Loucy (cell line): ENCODE measurements at regions not wholly inside any gene's neighbourhood (a gene's known extent, or its start where the extent isn't known, plus 50 kb on each side); places are given as distances from the start of the nearest gene placed in this dataset.

ENCODE experiments used
- EZH2phosphoT487 ChIP-seq: fragments of 200-600 bp; IDR thresholded peaks from 2 replicates; pipeline ENCODE4 v1.6.1; 2018; ENCODE audit warnings: antibody characterized with exemption, mild to moderate bottlenecking, moderate library complexity, borderline replicate concordance
- TF ChIP-seq, protein P1 (sequence below): fragments of 200-600 bp; sonication (generic); conservative IDR thresholded peaks from 2 replicates; pipeline ENCODE4 v1.5.1; 2014; ENCODE audit warnings: mild to moderate bottlenecking, antibody characterized with exemption, low read length

DNA sequence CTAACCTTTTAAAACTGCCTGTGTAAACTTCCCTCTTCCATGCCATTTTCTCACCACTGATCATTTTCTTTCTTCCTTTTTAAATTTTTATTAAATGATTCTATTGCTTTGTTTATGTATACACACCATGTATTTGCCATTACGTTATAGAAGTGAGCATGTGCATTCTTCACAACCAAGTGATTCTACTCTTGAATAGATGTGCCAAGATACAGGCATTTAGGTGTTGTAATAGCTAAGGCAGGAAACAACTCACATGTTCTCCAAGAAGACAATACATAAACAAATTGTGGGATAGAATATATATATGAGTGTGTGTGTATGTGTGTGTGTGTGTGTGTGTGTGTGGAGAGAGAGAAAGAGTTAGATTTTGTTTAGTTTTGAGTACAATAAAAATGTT is 202.6 kb upstream of the SEMA3E start:
- TF ChIP-seq, protein P1, sequence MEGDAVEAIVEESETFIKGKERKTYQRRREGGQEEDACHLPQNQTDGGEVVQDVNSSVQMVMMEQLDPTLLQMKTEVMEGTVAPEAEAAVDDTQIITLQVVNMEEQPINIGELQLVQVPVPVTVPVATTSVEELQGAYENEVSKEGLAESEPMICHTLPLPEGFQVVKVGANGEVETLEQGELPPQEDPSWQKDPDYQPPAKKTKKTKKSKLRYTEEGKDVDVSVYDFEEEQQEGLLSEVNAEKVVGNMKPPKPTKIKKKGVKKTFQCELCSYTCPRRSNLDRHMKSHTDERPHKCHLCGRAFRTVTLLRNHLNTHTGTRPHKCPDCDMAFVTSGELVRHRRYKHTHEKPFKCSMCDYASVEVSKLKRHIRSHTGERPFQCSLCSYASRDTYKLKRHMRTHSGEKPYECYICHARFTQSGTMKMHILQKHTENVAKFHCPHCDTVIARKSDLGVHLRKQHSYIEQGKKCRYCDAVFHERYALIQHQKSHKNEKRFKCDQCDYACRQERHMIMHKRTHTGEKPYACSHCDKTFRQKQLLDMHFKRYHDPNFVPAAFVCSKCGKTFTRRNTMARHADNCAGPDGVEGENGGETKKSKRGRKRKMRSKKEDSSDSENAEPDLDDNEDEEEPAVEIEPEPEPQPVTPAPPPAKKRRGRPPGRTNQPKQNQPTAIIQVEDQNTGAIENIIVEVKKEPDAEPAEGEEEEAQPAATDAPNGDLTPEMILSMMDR, result no peak
- no peak for TF ChIP-seq EZH2phosphoT487
